Kidney (tissue), 13 donors: ENCODE measurements at regions not wholly inside any gene's neighbourhood (a gene's known extent, or its start where the extent isn't known, plus 50 kb on each side); places are given as distances from the start of the nearest gene placed in this dataset.

Source experiments
- DNase-seq, 5 donors: peaks; one replicate each; pipeline ENCODE4 v3.0.0-alpha.2; 2013 to 2020
- FAIRE-seq: peaks from 2 replicates; lab custom pipeline; 2012; peaks lifted over from hg19 to GRCh38; lab: Jason Lieb, UNC
- H3K27ac ChIP-seq, 2 donors: one replicate each; pipeline ENCODE4 v1.7.0; 2013; ENCODE audit warnings: low read depth in 2 of 2, low read length in 2 of 2, inconsistent platforms in 1 of 2
- H3K27me3 ChIP-seq: one replicate; pipeline ENCODE4 v1.7.1; 2013; ENCODE audit warnings: low read length, inconsistent platforms; ENCODE audit not compliant: control insufficient read depth, insufficient read depth
- H3K36me3 ChIP-seq, 3 donors: one replicate each; pipeline versions ENCODE4 v1.7.0 to v1.7.1; 2013; ENCODE audit warnings: low read length in 3 of 3, control low read depth in 1 of 3, inconsistent platforms in 1 of 3; ENCODE audit not compliant: insufficient read depth in 3 of 3, control insufficient read depth in 2 of 3
- H3K4me1 ChIP-seq, 3 donors: one replicate each; pipeline versions ENCODE4 v1.7.0 to v1.7.1; 2013; ENCODE audit warnings: low read length in 3 of 3, inconsistent platforms in 1 of 3, low read depth in 1 of 3; ENCODE audit not compliant: control insufficient read depth in 2 of 3, insufficient read depth in 2 of 3
- H3K4me3 ChIP-seq, 3 donors: one replicate each; pipeline versions ENCODE4 v1.7.0 to v1.8.1; 2013; ENCODE audit warnings: low read length in 3 of 3, control low read depth in 1 of 3, inconsistent platforms in 1 of 3
- H3K9ac ChIP-seq, 3 donors: one replicate each; pipeline versions ENCODE4 v1.7.0 to v1.7.1; 2013; ENCODE audit warnings: low read length in 3 of 3, control low read depth in 1 of 3, inconsistent platforms in 1 of 3
- H3K9me3 ChIP-seq, 3 donors: one replicate each; pipeline versions ENCODE4 v1.7.0 to v1.7.1; 2013; ENCODE audit warnings: low read length in 3 of 3, control low read depth in 1 of 3, inconsistent platforms in 1 of 3; ENCODE audit not compliant: control insufficient read depth in 2 of 3, insufficient read depth in 1 of 3
- intact Hi-C: fragments of 100-400 bp; cut with DNase I; formaldehyde crosslinking; loops from one replicate; pipeline ENCODE4 v1.11.1; 2022
- TF ChIP-seq, protein P1 (sequence below): IDR thresholded peaks from 3 replicates; pipeline ENCODE4 v1.5.1; 2012; ENCODE audit warnings: mild to moderate bottlenecking, moderate library complexity, borderline replicate concordance; ENCODE audit not compliant: insufficient read depth; ENCODE audit errors: extremely low read depth
- donor health status: control.
- donor health status: control.
- donor health status: control.
- donor health status: control.
- donor health status: control.
- donor health status: DM: yes; HTN: yes; CAD: no.
- donor health status: Normal renal cell carcinoma (clear cell type).

DNA sequence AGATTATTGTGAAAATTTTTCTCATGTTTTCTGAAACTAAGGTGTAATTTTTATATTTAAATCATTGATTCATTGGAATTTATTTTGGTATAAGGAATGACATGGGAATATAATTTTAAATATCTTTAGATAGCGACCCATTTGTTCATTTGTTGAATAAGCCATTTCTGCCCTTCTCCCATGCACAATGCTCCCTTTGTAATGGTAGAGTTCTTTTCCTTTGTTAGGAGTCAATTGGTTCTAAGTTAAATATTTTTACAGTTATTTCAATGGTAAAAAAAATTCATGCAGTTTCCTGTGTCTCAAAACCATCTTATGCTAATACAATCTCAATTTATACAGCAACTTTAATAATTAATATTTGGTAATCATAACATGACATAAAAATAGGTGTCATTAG is 218.8 kb upstream of the C11orf87 start:
- H3K36me3 ChIP-seq = no peaks in the 10 kb centered on the region
- intact Hi-C loops = no loop called here
- no peak overlapping the region for H3K9ac ChIP-seq
- H3K4me1 ChIP-seq = no peaks in the 10 kb centered on the region
- no peak overlapping the region for H3K27ac ChIP-seq
- no peaks in the 10 kb centered on the region for H3K27me3 ChIP-seq
- H3K9me3 ChIP-seq = peaks cover 0 to 3% (median 0%) of the 10 kb centered on the region in 3 donors
- TF ChIP-seq, protein P1, sequence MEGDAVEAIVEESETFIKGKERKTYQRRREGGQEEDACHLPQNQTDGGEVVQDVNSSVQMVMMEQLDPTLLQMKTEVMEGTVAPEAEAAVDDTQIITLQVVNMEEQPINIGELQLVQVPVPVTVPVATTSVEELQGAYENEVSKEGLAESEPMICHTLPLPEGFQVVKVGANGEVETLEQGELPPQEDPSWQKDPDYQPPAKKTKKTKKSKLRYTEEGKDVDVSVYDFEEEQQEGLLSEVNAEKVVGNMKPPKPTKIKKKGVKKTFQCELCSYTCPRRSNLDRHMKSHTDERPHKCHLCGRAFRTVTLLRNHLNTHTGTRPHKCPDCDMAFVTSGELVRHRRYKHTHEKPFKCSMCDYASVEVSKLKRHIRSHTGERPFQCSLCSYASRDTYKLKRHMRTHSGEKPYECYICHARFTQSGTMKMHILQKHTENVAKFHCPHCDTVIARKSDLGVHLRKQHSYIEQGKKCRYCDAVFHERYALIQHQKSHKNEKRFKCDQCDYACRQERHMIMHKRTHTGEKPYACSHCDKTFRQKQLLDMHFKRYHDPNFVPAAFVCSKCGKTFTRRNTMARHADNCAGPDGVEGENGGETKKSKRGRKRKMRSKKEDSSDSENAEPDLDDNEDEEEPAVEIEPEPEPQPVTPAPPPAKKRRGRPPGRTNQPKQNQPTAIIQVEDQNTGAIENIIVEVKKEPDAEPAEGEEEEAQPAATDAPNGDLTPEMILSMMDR = no peak
- no peak overlapping the region for H3K4me3 ChIP-seq
- FAIRE-seq = no peak
- DNase-seq = no peak

DNA sequence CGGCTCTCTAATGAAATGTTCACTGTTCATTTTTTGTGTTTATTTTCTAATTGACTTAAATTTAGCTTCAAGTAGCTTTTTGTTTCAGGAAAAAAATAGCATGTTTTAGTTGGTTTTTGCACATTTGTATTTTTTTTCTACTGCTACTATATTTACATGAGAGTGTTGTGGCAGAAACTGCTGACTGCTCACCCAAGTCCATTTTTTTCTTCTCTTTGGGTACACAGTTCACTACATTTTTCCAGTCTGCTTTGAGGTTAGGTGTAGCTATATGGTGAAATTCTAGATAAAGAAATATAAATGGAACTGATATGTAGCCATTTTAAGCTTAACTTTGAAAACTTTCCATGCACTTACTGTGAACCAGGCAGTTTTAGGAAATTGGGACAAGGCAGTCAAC is 216.7 kb upstream of the C11orf87 start:
- Histone ChIP-seq H3K27ac (no peak overlapping the region), H3K36me3 (no peaks in the 10 kb centered on the region), H3K27me3 (no peaks in the 10 kb centered on the region), H3K4me1 (no peaks in the 10 kb centered on the region), H3K4me3 (no peak overlapping the region), H3K9me3 (peaks cover 0 to 3% (median 0%) of the 10 kb centered on the region in 3 donors), H3K9ac (no peak overlapping the region)
- FAIRE-seq (no peak), DNase-seq (no peak)
- intact Hi-C loops = no loop called here
- TF ChIP-seq, protein P1 = no peak

DNA sequence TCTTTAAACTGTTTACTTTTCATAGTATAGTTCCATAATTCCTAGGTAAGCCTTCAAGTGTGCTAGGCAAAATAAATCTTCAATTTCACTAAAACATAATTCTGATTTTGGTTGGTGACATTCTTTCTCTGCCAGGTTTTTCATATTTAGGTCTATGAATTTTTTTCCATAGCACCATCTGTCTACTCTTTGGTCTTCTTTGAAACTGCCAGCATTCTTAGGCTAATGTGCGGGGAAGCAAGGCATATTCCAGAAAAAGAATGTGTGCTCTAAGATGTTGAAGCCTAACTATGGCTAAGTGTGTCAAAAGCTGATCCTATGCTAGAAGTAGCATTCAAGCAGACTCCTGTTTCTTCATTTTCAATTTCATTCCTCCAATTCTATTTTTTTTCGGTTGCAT is 213.9 kb upstream of the C11orf87 start:
- peaks cover 0 to 3% (median 0%) of the 10 kb centered on the region in 3 donors for H3K9me3 ChIP-seq
- DNase-seq (no peak), FAIRE-seq (no peak)
- no peaks in the 10 kb centered on the region for H3K36me3 ChIP-seq
- H3K27ac ChIP-seq = no peak overlapping the region
- intact Hi-C loops = no loop called here
- H3K4me3 ChIP-seq = no peak overlapping the region
- no peaks in the 10 kb centered on the region for H3K27me3 ChIP-seq
- TF ChIP-seq, protein P1 = no peak
- no peak overlapping the region for H3K9ac ChIP-seq
- no peaks in the 10 kb centered on the region for H3K4me1 ChIP-seq

DNA sequence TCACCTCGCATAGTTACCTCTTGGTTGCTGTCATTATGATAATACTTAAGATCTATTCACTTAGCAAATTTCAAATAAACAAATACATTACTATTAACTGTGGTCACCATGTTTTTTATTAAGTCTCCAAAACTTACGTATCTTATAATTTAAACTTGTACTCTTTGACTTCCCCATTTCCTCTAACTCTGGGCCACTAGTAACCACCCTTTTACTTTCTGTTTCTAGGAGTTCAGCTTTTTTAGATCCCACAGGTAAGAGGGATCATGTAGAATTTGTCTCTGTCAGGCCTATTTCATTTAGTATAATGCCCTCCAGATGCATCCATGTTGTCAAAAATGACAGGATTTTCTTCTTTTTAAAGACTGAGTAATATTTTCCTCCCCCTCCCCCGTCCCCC is 212.4 kb upstream of the C11orf87 start:
- Histone ChIP-seq H3K4me3 (no peak overlapping the region), H3K36me3 (no peaks in the 10 kb centered on the region), H3K4me1 (no peaks in the 10 kb centered on the region), H3K27me3 (no peaks in the 10 kb centered on the region), H3K9ac (no peak overlapping the region), H3K9me3 (peaks cover 0 to 3% (median 0%) of the 10 kb centered on the region in 3 donors), H3K27ac (no peak overlapping the region)
- intact Hi-C loops = no loop called here
- DNase-seq (no peak), FAIRE-seq (no peak)
- TF ChIP-seq, protein P1 = no peak
